ENCODE measurements at regions not wholly inside any gene's neighbourhood (a gene's known extent, or its start where the extent isn't known, plus 50 kb on each side); places are given as distances from the start of the nearest gene placed in this dataset.
"Not testable (repeated sequence)": the region's sequence is repeated elsewhere in the genome, so short reads cannot be mapped to it uniquely, and the experiment has no call there.

DNA sequence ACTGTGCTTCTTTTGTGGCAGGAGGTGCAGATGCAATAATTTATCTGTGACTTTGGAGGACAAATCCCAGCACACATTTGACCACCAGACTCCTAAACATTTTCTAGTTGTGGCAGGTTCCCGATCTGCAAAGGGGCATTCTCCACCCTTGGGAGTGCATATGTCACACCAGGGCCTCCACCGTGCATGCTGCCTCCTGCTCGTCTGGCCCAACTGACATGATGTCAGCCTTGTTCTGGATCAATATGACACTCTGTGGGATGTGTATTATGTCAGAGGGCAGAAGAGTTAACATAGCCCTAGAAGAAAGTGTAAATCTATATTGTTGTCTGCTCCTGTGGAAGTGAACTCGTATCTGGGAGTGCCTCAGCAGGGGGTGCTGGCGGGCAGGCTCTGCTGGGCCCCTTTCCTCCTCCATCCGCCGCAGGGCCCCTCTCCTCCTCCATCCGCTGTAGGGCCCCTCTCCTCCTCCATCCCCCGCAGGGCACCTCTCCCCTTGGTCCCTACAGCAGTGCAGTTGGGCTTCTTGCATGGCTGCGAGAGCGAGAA, 97.7 kb upstream of the PPP1R26 start:
- no peak for TF ChIP-seq CTCF (IDR thresholded peaks at IDR 0.05; ENCODE audit: low read depth, low read length)
- H3K4me3 ChIP-seq (ENCODE audit: low read depth, low read length) = no peak overlapping the region

DNA sequence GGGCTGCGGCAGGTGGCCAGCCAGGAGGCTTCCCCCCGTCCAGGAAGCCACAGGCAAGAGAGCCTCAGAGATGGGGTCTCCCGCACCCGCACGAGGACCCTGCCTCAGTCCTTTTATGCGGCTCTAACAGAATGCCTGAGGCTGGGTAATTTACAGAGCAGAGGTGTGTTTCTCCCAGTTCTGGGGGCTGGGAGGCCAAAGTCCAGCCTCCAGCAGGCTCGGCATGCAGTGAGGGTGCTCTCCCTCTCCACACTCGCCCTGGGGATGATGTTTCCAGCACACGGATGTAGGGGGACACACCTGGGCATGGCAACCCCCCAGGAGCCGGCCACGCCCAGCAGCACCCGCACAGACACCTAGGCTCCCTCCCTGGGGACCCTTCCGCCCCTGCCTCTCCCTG, 95.4 kb upstream of the PPP1R26 start:
- no peak overlapping the region for H3K4me3 ChIP-seq (ENCODE audit: low read depth, low read length)
- no peak for TF ChIP-seq CTCF (IDR thresholded peaks at IDR 0.05; ENCODE audit: low read depth, low read length)

DNA sequence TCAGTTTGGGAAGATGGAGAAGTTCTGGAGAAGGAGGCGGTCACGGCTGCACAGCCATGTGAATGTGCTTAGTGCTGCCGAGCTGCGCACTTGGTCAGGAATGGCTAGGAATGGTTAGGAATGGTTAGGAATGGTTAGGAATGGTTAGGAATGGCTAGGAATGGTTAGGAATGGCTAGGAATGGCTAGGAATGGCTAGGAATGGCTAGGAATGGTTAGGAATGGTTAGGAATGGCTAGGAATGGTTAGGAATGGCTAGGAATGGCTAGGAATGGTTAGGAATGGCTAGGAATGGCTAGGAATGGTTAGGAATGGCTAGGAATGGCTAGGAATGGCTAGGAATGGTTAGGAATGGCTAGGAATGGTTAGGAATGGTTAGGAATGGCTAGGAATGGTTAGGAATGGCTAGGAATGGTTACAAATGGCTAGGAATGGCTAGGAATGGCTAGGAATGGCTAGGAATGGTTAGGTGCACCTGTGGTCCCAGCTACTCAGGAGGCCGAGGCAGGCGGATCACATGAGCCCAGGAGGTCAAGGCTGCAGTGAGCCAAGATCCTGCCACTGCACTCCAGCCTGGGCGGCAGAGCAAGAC, 94.7 kb upstream of the PPP1R26 start:
- not testable (repeated sequence) for H3K4me3 ChIP-seq (ENCODE audit: low read depth, low read length)

DNA sequence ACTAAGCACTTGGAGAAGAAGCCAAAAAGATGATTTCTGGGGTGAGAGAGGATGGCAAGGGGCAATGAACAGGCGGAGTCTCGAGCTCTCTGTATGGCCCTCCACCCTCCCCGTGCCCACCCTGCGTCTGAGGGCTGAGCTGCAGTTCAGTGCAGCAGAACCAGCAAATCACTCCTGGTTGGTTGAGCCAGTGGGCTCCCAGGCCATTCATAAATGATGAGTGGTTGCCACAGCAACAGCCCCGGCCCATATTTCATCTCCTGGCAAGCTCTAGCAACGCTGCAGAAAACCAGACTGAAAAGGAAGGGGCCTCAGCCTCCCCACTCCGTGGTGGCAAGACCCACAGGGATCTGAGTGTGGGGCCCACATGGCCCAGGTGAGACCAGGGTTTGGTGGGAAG, 93.8 kb upstream of the PPP1R26 start:
- TF ChIP-seq CTCF (IDR thresholded peaks at IDR 0.05; ENCODE audit: low read depth, low read length) = no peak
- H3K4me3 ChIP-seq (ENCODE audit: low read depth, low read length) = no peak overlapping the region

DNA sequence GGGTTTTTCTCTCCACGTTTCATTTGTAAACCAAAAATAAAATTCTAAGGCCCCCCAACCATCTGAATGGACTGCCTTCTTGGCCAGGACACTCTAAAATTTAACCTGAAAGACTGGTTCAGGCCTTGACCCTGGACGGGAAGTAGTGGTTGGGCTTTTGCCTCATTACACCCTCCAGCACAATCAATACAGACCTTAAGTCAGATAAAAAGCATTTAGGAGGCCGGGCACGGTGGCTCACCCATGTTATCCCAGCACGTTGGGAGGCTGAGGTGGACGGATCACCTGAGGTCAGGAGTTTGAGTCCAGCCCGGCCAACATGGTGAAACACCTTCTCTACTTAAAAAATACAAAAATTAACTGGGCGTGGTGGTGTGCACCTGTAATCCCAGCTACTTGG, 91.6 kb upstream of the PPP1R26 start:
- TF ChIP-seq CTCF (IDR thresholded peaks at IDR 0.05; ENCODE audit: low read depth, low read length) = no peak
- no peak overlapping the region for H3K4me3 ChIP-seq (ENCODE audit: low read depth, low read length)

- no peak overlapping the region for H3K4me3 ChIP-seq (ENCODE audit: low read depth, low read length)
- TF ChIP-seq CTCF (IDR thresholded peaks at IDR 0.05; ENCODE audit: low read depth, low read length) = no peak
Observed at GRCh38 chr9:135388530-135388929, 91.1 kb upstream of the PPP1R26 start.

DNA sequence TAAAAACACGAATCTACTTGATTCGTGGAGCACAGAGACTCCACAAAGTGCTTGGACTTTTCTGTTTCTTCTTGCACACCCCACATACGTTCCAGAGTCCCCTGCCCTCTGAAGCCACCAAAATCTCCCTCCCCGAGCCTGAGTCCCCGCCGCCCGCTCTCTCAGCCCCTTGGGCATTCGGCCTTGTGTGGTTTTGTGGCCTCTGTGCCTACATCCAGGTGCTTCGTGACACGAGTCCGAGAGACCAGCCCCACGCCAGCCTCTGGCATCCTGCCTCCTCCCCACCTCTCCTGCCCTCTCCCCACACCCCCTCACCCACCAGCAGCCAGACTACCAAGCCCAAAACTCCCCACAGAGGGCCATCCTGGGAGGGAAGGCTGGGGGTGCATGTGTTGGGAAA, 87.8 kb upstream of the PPP1R26 start:
- no peak overlapping the region for H3K4me3 ChIP-seq (ENCODE audit: low read depth, low read length)
- TF ChIP-seq CTCF (IDR thresholded peaks at IDR 0.05; ENCODE audit: low read depth, low read length) = no peak

- H3K4me3 ChIP-seq (ENCODE audit: low read depth, low read length) = no peak overlapping the region
- TF ChIP-seq CTCF (IDR thresholded peaks at IDR 0.05; ENCODE audit: low read depth, low read length) = no peak
Observed at GRCh38 chr9:135392511-135392910, 87.1 kb upstream of the PPP1R26 start.
